A549 (cell line): ENCODE measurements at regions not wholly inside any gene's neighbourhood (a gene's known extent, or its start where the extent isn't known, plus 50 kb on each side); places are given as distances from the start of the nearest gene placed in this dataset.

Experiments
- CHD2 ChIP-seq: fragments of 150-350 bp; IDR thresholded peaks from 2 replicates; pipeline ENCODE4 v1.6.1; 2014; ENCODE audit warnings: low read length; ENCODE audit not compliant: partially characterized antibody
- CHD4 ChIP-seq: fragments of 200-600 bp; sonication (generic); IDR thresholded peaks from 2 replicates; pipeline ENCODE4 v1.6.1; 2016; ENCODE audit warnings: antibody characterized with exemption, mild to moderate bottlenecking, borderline replicate concordance
- CTCF ChIP-seq: fragments of >200 bp; sonication (Bioruptor Twin); formaldehyde crosslinking; IDR thresholded peaks from 3 replicates; pipeline ENCODE4 v1.5.1; 2016
- HOXB5 ChIP-seq: fragments of 250-450 bp; sonication (Bioruptor Pico); IDR thresholded peaks from 2 replicates; pipeline ENCODE4 v1.5.0; 2020; ENCODE audit warnings: mild to moderate bottlenecking, moderate library complexity
- MAX ChIP-seq: IDR thresholded peaks from 2 replicates; pipeline ENCODE4 v1.6.1; 2012
- MAZ ChIP-seq: fragments of 150-350 bp; IDR thresholded peaks from 2 replicates; pipeline ENCODE4 v1.6.1; 2014; ENCODE audit warnings: antibody characterized with exemption, low read depth, low read length, borderline replicate concordance
- MYC ChIP-seq: IDR thresholded peaks from 2 replicates; pipeline ENCODE4 v1.6.1; 2012; ENCODE audit warnings: mild to moderate bottlenecking, inconsistent platforms, low read length, improper control_type of control experiment, borderline replicate concordance
- POLR2A ChIP-seq: IDR thresholded peaks from 2 replicates; pipeline ENCODE4 v1.6.1; 2012; ENCODE audit warnings: mild to moderate bottlenecking, low read length
- REST ChIP-seq: fragments of 200-600 bp; sonication (generic); IDR thresholded peaks from 2 replicates; pipeline ENCODE4 v1.6.1; 2016; ENCODE audit warnings: antibody characterized with exemption, mild to moderate bottlenecking, moderate library complexity

- no peak for TF ChIP-seq HOXB5 (CRISPR knock-in tag)
- TF ChIP-seq CTCF: no peak
- no peak for TF ChIP-seq MAX
- no peak for TF ChIP-seq MYC
- no peak for TF ChIP-seq POLR2A
- no peak for TF ChIP-seq REST
- no peak for TF ChIP-seq MAZ
- TF ChIP-seq CHD2: no peak
- no peak for TF ChIP-seq CHD4
These were observed 108.4 kb downstream of the GATA6 start for GRCh38 chr18:22277758-22278157.
